OCI-LY3 (cell line): ENCODE measurements at regions not wholly inside any gene's neighbourhood (a gene's known extent, or its start where the extent isn't known, plus 50 kb on each side); places are given as distances from the start of the nearest gene placed in this dataset.

Experiments used
- H2AFZ ChIP-seq: fragments of 200-600, 300-600 bp; shearing (Covaris generic); 2 replicates; pipeline ENCODE4 v1.6.0; 2014; ENCODE audit warnings: antibody characterized with exemption, low read depth, low read length
- H3K27ac ChIP-seq: fragments of 200-600, 300-600 bp; sonication (generic); 2 replicates; pipeline ENCODE4 v1.5.1; 2014; ENCODE audit warnings: mild to moderate bottlenecking, low read length, moderate library complexity, mixed read lengths
- H3K27me3 ChIP-seq: fragments of 200-600, 300-600 bp; sonication (generic); 2 replicates; pipeline ENCODE4 v1.6.1; 2014; ENCODE audit warnings: low read depth, low read length, mixed read lengths
- H3K36me3 ChIP-seq: fragments of 200-600, 300-600 bp; sonication (generic); replicated peaks from 2 replicates; pipeline ENCODE3; 2014; ENCODE audit warnings: low read depth, low read length, mixed read lengths
- H3K4me1 ChIP-seq: fragments of 300-600, 200-600 bp; sonication (generic); 2 replicates; pipeline ENCODE4 v1.6.1; 2014; ENCODE audit warnings: low read length, mixed read lengths
- H3K4me2 ChIP-seq: fragments of 200-600, 300-600 bp; sonication (generic); 2 replicates; pipeline ENCODE4 v1.6.1; 2014; ENCODE audit warnings: low read length, mixed read lengths
- H3K4me3 ChIP-seq: fragments of 300-600, 200-600 bp; sonication (generic); 2 replicates; pipeline ENCODE4 v1.5.1; 2014; ENCODE audit warnings: antibody characterized with exemption, mild to moderate bottlenecking, low read length, moderate library complexity
- H3K79me2 ChIP-seq: fragments of 300-600, 200-600 bp; shearing (Covaris generic); 2 replicates; pipeline ENCODE4 v1.6.1; 2014; ENCODE audit warnings: mild to moderate bottlenecking, low read length, mixed read lengths
- H3K9ac ChIP-seq: fragments of 300-600, 200-600 bp; shearing (Covaris generic); 2 replicates; pipeline ENCODE4 v1.6.0; 2014; ENCODE audit warnings: mild to moderate bottlenecking, low read length, moderate library complexity
- H3K9me3 ChIP-seq: fragments of 200-600, 300-600 bp; shearing (Covaris generic); 2 replicates; pipeline ENCODE4 v1.6.1; 2014; ENCODE audit warnings: low read length, mixed read lengths; ENCODE audit not compliant: insufficient read depth
- H4K20me1 ChIP-seq: fragments of 200-600, 300-600 bp; sonication (generic); 2 replicates; pipeline ENCODE4 v1.6.1; 2016; ENCODE audit warnings: low read length, mixed read lengths; ENCODE audit not compliant: insufficient read depth
- EZH2phosphoT487 ChIP-seq: fragments of 200-600 bp; shearing (Covaris generic); IDR thresholded peaks from 2 replicates; pipeline ENCODE4 v1.6.1; 2018; ENCODE audit warnings: antibody characterized with exemption, mixed run types, low read depth
- TF ChIP-seq, protein P1 (sequence below): fragments of 200-600, 300-600 bp; sonication (generic); IDR thresholded peaks from 2 replicates; pipeline ENCODE4 v1.5.1; 2014; ENCODE audit warnings: antibody characterized with exemption, low read length, low read depth

DNA sequence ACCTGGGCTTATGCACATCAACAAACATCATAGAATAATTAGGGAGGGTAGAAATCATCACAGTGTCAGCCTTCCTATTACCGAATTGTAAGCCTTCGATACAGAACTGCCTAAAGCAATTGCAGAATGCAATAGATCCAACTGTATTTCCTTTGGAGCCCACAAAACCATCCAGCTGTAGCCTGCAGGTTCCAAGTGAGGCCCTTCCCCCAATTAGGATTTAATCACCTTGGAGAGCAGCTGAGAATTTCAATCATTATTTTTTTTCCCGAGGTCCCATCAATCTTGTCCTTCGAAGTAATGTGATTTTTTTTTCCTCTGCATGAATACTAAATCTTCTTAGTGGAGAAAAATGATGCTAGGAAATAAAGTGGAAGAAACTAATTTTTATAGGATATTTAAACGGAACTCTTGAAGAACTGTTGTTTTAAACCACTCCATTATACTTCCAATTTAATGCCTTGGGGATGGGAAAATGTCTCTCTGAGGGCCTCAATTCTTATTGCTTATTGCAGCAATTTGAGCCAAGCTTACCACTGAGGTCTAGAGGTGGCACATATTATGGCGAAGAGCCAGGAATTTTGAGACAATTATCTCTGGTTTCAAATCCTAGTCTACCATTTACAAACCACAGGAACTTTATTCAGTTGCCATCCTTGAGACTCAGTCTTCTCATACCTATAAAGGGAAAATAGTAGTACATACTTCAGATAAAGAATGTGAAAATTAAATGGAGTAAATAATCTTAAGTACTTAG, 953.4 kb upstream of the IGFBP7 start:
- Histone ChIP-seq H3K9ac (no peak overlapping the region), H3K9me3 (no peaks in the 10 kb centered on the region), H3K27me3 (no peaks in the 10 kb centered on the region), H3K79me2 (no peaks in the 10 kb centered on the region), H3K4me2 (no peak overlapping the region), H3K36me3 (no peaks in the 10 kb centered on the region), H3K4me3 (no peak overlapping the region), H3K4me1 (peaks cover 4% of the 10 kb centered on the region), H2AFZ (no peak overlapping the region), H4K20me1 (no peaks in the 10 kb centered on the region), H3K27ac (no peak overlapping the region)
- TF ChIP-seq EZH2phosphoT487, result no peak
- TF ChIP-seq, protein P1, sequence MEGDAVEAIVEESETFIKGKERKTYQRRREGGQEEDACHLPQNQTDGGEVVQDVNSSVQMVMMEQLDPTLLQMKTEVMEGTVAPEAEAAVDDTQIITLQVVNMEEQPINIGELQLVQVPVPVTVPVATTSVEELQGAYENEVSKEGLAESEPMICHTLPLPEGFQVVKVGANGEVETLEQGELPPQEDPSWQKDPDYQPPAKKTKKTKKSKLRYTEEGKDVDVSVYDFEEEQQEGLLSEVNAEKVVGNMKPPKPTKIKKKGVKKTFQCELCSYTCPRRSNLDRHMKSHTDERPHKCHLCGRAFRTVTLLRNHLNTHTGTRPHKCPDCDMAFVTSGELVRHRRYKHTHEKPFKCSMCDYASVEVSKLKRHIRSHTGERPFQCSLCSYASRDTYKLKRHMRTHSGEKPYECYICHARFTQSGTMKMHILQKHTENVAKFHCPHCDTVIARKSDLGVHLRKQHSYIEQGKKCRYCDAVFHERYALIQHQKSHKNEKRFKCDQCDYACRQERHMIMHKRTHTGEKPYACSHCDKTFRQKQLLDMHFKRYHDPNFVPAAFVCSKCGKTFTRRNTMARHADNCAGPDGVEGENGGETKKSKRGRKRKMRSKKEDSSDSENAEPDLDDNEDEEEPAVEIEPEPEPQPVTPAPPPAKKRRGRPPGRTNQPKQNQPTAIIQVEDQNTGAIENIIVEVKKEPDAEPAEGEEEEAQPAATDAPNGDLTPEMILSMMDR, result no peak

DNA sequence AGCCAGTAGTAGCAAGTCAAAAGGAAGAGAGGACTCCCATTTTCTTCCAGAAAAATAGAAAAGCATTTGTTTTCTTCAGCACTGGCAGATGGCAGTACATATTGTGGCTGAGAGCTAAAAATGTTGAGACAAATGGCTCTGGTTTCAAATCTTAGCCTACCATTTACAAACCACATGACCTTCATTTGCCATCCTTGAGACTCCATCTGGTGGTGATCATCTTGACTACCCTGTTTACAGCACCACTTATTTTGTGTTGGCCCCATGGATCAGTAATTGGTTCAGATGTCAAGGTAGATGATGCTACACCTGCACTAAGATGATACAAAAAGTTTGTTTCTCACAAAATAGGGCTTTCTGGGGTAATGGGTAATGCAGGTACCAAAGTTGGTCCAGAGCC, 951.8 kb upstream of the IGFBP7 start:
- H3K4me3 ChIP-seq, result no peak overlapping the region
- TF ChIP-seq EZH2phosphoT487, result no peak
- TF ChIP-seq, protein P1, result peak; percentile 62
- no peaks in the 10 kb centered on the region for H3K36me3 ChIP-seq
- H3K4me2 ChIP-seq, result no peak overlapping the region
- no peak overlapping the region for H3K9ac ChIP-seq
- H3K27me3 ChIP-seq, result no peaks in the 10 kb centered on the region
- H3K9me3 ChIP-seq, result no peaks in the 10 kb centered on the region
- peaks cover 7% of the 10 kb centered on the region for H3K4me1 ChIP-seq
- no peaks in the 10 kb centered on the region for H3K79me2 ChIP-seq
- no peak overlapping the region for H3K27ac ChIP-seq
- no peaks in the 10 kb centered on the region for H4K20me1 ChIP-seq
- no peak overlapping the region for H2AFZ ChIP-seq

DNA sequence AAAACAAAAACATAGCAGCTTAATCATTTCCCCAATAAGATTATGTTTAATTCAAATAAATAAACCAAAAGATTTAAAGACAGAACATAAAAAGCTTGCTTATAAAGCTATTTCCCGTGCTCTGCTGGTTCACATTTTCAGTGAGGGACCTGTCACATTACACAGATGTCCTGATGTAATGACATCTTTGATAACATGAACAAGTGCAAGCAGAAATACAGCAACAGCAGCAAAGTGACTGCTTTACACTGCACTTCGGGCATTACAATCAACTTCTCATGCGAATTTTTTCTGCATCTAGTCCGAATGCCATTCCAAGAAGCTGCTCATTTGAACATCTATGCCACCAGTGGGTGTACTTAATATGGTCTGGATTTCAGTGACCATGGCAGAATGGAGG, 940.3 kb upstream of the IGFBP7 start:
- no peaks in the 10 kb centered on the region for H3K27me3 ChIP-seq
- H2AFZ ChIP-seq, result no peak overlapping the region
- TF ChIP-seq EZH2phosphoT487, result no peak
- TF ChIP-seq, protein P1, result no peak
- H3K9ac ChIP-seq, result no peak overlapping the region
- no peaks in the 10 kb centered on the region for H3K4me1 ChIP-seq
- H3K4me3 ChIP-seq, result no peak overlapping the region
- H4K20me1 ChIP-seq, result no peaks in the 10 kb centered on the region
- no peak overlapping the region for H3K4me2 ChIP-seq
- H3K27ac ChIP-seq, result no peak overlapping the region
- no peaks in the 10 kb centered on the region for H3K9me3 ChIP-seq
- H3K36me3 ChIP-seq, result no peaks in the 10 kb centered on the region
- H3K79me2 ChIP-seq, result no peaks in the 10 kb centered on the region

DNA sequence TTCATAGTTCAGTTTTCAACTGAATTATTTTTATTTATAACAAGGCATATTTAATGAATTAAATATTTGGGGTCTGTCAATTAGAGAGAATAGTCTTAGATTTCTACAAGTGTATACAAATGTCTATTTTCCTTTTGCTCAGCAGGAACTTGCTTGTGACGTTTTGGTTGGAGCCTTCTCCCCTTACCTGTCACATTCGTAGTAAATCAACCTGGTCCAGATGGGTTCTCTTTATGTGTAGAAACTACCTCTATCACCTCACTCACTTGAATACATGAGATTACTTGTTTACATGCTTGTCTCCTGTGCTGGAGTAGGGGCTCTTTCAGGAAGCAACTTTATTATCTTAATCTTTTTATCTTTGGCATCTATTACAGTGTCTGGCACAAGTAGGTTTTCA, 938.3 kb upstream of the IGFBP7 start:
- no peak overlapping the region for H3K27ac ChIP-seq
- no peak overlapping the region for H3K4me3 ChIP-seq
- H3K79me2 ChIP-seq, result no peaks in the 10 kb centered on the region
- no peaks in the 10 kb centered on the region for H3K4me1 ChIP-seq
- no peak overlapping the region for H3K9ac ChIP-seq
- H3K27me3 ChIP-seq, result no peaks in the 10 kb centered on the region
- no peaks in the 10 kb centered on the region for H3K9me3 ChIP-seq
- TF ChIP-seq EZH2phosphoT487, result no peak
- TF ChIP-seq, protein P1, result no peak
- H4K20me1 ChIP-seq, result no peaks in the 10 kb centered on the region
- H3K4me2 ChIP-seq, result no peak overlapping the region
- H2AFZ ChIP-seq, result no peak overlapping the region
- H3K36me3 ChIP-seq, result no peaks in the 10 kb centered on the region
